GM21515 (cell line): ENCODE measurements at regions not wholly inside any gene's neighbourhood (a gene's known extent, or its start where the extent isn't known, plus 50 kb on each side); places are given as distances from the start of the nearest gene placed in this dataset.

Experiments used
- ATAC-seq: cut with Tn5 transposase; IDR thresholded peaks from one replicate; pipeline ENCODE4 v1.9.1; 2021; ENCODE audit not compliant: unreplicated experiment

GRCh38 chr15:95874637-95875036 lies 455.9 kb upstream of the NR2F2 start:
- ATAC-seq: no peak

DNA sequence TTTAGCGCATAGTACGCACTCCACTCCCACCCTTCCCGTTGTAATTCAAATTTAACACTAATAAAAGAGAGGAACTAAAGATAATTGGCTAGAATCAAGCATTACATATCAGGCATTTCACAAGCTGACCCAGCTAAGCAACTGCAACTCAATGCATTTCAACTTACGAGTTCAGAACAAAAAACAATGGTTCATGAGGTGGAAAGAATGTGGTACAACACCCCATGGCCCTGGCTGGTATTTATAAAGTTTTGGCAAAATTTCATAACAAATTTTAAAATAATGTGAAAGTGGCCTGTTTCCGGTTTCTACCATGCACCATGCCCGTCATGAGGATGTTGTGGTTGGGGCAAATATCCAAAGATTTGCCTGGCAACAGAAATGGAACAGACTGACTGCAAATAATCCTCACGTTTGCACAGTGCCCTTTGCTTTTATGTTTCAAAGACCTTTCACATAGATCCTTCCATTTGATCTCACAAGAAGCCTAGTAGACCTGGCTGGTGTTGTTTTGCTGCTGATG lies 455.3 kb upstream of the NR2F2 start:
- ATAC-seq: no peak

DNA sequence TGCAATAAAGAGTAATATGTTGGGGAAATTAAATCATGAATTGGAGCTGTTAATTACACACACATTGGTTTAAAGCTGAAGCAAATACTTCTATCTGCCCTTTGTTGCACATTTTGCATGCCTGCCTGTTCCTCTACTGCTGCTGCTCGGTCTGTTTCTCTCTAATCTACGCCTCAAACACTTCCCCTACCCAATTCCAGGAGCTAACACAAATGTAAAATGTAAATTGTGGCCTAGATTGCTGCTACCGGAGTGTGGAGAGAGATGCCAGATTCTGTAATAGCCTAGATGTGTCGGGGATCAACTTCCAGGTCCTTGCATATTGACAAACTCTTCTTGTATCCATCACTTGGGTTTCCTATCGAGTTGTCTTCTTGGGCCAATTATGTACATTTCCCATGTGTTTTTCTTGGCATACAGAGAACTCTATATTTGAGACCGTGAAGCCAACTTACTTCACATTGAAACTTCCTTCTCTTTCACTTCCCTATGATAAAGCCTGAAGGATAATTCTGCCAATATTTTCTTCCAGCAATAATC lies 450.4 kb upstream of the NR2F2 start:
- ATAC-seq: no peak

- no peak for ATAC-seq
Observed at GRCh38 chr15:95880630-95881029, 449.9 kb upstream of the NR2F2 start.

DNA sequence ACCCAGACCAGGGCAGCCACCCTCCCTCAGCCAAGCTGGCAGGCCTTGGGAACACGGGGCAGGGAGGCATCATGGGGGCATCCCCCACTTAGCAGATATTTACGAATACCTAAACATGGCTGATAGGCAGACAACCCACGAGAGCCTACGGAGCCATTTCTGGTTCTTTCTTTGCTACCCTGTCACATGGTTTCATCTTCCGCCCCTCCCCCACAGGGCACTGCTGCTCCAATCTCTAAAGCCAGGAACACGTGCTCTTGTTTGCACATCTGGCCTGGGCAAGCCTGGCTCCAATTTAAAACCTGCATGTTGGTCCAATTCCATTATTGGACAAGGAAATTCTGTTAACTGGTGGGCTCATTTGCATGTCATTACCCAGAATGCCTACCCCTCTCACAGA lies 447.4 kb upstream of the NR2F2 start:
- no peak for ATAC-seq

GRCh38 chr15:95884276-95884675 lies 446.2 kb upstream of the NR2F2 start:
- ATAC-seq: no peak

GRCh38 chr15:95887666-95888390 lies 442.7 kb upstream of the NR2F2 start:
- no peak for ATAC-seq

DNA sequence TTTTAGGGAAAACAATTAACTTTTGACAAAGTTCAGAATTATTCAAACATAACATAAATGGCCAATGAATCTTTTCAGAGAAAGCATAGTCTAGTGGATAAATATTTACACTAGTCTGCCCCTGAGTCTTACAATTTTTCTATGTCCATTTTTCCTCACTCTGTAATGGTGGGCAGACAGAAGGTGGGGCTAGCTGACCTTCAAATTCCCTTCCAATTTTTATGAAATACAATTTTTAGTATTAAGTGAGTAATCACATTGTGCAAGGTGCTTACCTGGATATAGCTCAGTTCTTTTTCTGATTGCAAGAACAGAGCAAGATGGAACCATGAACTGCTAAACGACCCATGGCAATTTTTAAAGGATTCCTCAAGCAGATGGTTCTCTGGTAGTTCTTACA lies 441.7 kb upstream of the NR2F2 start:
- no peak for ATAC-seq

GRCh38 chr15:95894407-95894956 lies 436.0 kb upstream of the NR2F2 start:
- no peak for ATAC-seq

GRCh38 chr15:95895508-95895907 lies 435.0 kb upstream of the NR2F2 start:
- no peak for ATAC-seq

DNA sequence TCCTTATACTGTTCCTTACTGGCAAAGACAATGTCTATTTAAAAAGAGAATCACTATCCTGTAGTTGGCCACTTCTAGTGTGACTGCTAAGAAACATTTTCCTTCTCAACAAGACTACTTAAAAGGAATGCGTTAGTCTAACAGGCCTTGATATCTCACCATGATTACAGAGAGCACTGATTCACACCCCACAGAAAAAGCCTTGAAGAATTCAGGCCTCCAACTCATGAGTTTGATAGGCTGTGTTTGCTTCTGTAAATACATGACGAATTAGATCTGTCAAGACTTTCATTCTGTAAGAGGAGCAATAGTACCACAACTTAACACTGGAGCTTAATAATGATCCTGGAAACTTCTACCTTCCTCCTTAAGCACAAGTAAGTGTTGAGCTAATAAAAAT lies 432.8 kb upstream of the NR2F2 start:
- ATAC-seq: no peak

DNA sequence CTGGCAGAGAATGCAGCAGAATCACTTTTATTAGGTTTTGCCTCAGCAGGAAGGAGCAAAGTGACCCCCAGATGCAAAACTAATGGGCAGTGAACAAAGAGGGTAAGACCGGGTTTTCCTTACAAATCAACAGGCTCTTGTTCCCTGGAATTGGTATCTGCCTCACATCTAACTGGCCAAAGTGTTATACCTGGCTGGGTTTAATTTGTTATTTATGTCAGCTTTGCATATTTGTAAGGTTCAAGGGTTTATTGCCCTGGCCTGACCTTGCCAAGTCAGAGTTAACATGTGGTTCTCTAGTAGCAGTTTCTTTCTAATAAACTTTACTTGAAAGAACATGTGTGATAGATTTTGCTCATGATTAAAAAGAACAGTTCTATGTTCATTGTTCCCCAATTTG lies 431.7 kb upstream of the NR2F2 start:
- no peak for ATAC-seq

- no peak for ATAC-seq
Observed at GRCh38 chr15:95901271-95901670, 429.2 kb upstream of the NR2F2 start.

GRCh38 chr15:95902606-95903005 lies 427.9 kb upstream of the NR2F2 start:
- ATAC-seq: no peak

DNA sequence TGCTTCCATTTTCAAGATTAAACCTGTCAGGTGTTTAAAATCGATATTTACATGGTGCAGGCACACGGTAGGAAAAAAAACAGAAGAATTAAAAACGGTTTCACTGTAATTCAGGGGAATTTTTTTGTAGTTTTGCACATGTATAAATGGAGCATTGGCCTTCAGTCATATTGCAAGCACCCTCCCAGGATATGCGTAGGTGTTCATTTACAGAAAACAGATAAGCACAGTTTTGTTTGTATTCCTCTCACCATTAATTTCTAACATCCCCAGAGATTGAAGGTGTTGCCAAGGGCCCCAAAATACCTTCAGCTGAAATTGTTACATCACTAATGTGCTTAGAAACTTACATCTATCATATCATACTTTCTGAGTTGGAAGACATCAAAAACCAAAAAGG lies 427.1 kb upstream of the NR2F2 start:
- no peak for ATAC-seq

GRCh38 chr15:95910643-95911212 lies 419.8 kb upstream of the NR2F2 start:
- no peak for ATAC-seq

DNA sequence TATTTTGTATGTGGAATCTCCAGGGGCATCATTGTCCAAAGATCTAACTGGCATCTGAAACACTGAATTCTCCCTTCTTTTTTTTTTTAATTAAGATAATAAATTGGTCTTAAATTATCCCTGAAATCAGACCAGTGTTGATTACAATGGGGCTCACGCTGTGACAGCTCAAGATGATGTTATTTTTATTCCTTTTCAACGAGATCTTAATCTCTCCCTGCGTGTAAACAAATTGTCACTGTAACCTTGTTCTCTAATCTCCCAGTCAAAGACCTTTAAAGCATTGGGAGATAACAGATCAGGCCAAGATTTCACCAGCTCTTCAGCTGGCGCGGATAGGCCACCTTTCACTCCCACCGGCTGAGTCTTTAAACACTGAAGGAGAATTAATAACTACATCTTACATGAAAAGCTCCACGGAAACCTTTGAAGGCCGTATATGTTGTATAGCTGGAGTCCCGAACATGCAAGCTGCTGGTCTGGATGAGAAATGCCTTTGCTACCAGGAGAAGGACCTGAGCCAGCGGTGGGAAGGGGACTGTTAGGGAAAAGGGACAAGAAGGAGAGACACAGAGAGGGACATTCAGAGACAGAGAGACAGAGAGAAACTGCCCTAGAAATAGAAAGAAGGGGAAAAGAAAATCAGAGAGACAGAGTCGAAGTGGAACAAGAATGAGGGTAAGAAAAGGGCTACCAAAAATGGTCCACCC lies 418.8 kb upstream of the NR2F2 start:
- no peak for ATAC-seq

GRCh38 chr15:95912280-95912625 lies 418.2 kb upstream of the NR2F2 start:
- ATAC-seq: no peak

GRCh38 chr15:95912728-95913127 lies 417.8 kb upstream of the NR2F2 start:
- ATAC-seq: no peak

GRCh38 chr15:95916568-95916967 lies 413.9 kb upstream of the NR2F2 start:
- ATAC-seq: no peak

DNA sequence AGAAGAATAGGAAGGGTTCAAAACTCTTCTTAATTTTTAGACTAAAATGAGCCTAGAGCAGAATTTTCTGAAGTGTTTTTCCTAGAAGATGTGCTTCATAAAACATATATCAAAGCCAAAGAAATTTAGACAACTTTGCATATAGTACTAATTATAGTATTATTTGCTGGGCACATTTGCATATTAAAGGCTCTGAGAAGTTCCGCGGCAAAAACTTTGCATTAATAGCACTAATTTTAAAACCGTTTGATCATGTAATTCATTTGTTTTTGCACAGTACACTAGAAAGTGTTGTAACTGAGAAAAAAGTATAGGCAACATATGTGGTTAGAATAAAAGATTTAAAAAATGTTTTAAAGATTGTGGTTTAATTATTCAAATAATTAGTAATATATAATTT lies 412.0 kb upstream of the NR2F2 start:
- no peak for ATAC-seq

DNA sequence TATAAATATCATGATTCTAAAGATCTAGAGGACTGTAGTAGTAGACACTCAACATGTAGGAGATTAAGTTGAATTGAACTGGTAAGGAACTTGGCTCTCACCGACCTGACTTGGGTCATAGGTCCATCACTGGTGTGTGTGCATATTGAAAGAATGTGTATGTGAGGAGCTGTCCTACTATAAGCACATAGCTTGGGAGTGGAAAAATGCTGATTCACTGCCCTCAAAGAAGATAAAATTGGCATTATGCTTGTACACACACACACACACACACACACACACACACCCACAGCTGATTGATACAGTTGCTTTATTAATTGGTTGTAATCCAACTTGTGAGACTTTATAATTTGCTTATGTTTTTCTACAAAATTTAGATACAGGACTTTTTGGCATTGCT lies 411.0 kb upstream of the NR2F2 start:
- ATAC-seq: no peak
